NCI-H2107 treated with DMSO at 0.1 percent for 48 hours (cell line): ENCODE measurements at regions not wholly inside any gene's neighbourhood (a gene's known extent, or its start where the extent isn't known, plus 50 kb on each side); places are given as distances from the start of the nearest gene placed in this dataset.

Experiments
- DNase-seq: peaks from one replicate; lab custom pipeline; 2025; ENCODE audit not compliant: unreplicated experiment; lab: John Stamatoyannopoulos, UW

DNA sequence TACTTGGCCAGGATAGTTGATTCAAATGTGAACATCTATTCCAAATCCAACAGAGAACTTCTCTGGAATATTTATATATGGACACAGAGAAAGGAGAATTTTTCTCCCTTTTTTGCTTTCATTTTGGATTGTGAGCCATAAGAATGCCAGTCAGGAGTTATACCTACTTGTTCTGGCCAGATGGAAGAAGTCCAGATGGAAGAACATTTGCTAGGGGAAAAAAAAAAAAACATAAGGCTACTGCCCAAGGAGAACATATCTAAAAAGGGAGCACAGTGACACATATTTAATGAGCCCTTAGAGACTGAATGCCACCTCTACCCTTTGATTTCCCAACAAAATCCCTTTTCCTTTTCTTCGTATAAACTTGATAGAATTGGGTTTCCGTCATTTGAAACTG, 61.7 kb upstream of the PPP2R2B start:
- DNase-seq = no peak

GRCh38 chr5:146944019-146944418, 65.5 kb upstream of the PPP2R2B start:
- no peak for DNase-seq

- DNase-seq = no peak
Measured at GRCh38 chr5:146944764-146945616, 66.4 kb upstream of the PPP2R2B start.

DNA sequence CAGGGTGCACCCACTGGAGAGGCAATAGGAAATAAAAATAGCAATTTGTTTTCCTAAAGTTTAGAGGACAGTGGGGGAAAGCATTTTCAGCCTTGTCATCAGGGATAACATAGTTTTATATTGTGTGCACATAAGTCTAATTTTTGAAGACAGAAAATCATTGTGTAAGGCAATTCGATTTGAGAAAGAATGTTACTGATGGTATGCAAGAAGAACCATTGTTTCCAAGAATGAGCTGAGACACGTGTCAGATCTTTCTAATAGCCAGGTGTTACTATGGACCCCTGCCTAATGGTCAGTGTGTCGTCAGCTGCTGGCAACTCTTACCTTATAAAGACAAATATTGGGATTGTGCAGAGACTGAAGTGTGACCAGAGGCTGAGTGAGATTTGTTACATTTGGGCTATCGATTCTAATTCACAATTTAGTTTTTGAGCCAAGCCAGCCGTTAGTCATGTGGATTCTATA, 67.1 kb upstream of the PPP2R2B start:
- no peak for DNase-seq

DNA sequence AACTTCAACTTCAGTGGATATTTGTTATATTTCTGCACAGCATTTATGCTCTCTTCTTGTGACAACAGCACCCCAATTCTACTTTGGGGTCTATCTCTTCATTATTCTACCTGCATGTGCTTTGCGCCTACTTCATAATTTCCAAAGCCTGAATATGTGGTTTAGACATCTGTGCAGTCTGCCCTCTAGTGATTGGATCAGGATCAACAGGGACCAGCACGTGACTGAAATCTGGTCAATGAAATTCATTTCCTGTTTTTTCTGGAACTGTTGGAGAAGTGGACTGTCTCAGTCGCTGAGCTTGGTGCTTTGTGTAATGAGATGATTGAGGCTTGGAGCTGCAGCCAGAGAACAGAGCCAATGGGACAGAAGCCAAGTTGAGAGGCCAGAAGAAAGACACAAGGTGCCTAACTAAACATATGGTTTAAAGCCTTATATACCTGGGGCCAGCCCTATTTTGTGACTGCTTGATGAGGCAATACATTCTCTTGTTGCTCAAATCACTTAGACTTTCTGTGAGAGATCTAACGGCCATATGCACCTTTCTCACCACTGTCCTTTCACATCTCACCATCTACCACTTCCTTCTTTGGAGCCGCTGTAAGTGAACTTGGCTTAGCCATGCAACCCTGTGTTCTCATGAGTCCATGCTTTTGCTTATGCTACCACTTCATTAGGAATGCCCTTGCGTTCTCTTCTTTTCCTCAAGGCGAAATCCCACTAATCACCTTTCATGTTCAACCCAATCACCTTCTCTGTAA, 68.8 kb upstream of the PPP2R2B start:
- peak; percentile 14 for DNase-seq

DNA sequence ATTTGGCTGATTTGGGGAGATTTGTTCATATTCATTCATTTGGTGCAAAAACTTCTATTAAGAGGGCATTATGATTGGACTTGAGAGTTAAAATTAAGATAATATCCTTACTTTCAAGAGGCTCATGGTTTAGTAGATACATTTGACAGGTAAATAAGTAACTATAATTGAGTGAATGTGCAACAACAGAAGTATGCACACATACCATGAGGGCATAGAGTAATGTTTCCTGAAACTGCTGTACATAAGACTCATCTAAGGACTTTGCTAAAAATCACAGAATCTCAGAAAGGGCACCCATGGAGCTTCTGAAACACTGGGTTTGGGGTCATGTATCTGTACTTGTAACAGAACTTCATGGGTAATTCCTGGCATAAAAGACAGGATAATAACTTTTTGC, 70.1 kb upstream of the PPP2R2B start:
- no peak for DNase-seq

DNA sequence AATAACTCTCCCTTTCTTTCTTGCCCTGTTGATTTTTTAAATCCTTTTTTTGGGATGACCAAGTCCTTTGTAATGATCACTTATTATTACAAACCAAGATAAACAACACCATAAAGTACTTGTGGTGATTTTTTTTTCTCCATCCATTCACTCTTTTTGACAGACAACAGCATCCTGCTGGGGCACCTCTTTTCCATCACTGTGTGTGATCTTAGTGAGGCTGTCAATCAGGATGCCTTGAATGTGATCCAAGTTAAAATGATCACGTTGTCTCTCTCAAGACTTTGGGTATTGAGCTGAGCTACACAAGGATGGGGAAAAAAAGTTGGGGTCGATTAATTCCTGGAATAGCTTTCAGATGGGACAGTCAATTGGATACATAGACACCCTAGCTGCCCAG, 73.6 kb upstream of the PPP2R2B start:
- no peak for DNase-seq

GRCh38 chr5:146956217-146956616, 77.7 kb upstream of the PPP2R2B start:
- DNase-seq = no peak

- DNase-seq = no peak
Measured at GRCh38 chr5:146959360-146959759, 80.8 kb upstream of the PPP2R2B start.

DNA sequence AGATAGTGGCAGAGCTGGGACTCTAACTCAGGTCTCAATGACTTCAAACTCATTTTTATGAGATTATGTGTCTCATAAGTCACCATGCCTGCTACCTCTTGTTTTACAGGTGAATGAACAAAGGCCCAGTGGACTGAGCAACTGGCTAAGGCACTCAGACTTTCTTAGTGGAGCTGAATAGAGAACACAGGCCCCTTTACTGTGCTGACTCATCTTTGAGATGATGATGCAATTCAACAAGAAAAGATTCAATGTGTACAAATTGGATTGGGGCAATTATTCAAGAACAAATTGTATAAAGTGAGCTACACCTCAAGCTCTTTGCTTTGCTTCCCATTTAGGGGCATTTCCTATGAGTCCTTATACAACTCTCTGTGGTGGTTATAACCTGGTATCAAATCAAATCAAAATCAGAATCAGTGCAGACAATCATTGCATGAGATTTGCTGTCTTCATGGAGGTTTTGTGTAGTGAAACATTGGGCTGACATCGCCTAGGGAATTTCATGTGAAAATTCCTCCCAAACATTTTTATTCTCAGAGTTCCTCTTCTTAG, 84.3 kb upstream of the PPP2R2B start:
- no peak for DNase-seq

DNA sequence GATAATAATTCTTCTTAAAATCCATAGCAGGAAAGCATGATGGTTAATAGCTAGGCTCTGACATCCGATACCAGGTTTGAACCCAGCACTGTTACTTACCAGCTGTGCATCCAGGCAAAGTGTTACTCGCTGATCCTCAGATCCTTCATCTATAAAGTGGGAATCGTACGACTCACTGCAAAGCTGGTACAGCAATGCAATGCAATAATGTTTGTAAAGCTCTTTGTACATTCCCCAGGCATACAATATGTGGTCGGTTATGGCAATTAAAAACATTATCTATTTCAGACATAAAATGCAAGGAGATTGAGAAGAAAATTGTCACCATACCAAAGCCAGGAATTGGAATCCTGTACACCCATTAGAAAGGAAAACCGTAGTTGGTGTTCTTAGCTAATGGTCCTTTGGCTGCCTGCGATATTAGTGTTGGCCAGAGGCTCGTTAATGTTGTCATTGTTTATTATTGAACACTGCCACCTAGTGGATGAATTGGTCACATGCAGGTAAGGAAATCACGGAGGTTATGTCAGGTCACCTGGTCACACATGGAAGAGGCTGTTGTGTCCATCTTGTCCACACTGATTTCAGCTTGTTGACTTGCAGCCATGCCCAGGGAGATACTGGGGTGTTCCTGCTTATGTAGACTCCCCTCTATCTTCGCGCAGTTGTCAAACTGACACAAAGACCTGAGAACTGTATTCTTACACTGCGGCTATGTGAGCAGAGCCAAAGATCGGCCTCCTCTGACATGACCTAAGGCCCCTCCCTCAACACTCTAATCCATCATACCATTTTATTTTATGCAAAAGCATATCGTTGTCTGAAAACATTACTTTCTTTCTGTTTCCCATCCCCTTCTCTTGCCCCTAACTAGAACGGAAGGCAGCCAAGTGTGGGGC, 87.5 kb upstream of the PPP2R2B start:
- DNase-seq = peak; percentile 52

GRCh38 chr5:146967646-146968045, 89.1 kb upstream of the PPP2R2B start:
- DNase-seq = no peak

- no peak for DNase-seq
Measured at GRCh38 chr5:146971401-146971800, 92.8 kb upstream of the PPP2R2B start.

GRCh38 chr5:146986469-146986868, 107.9 kb upstream of the PPP2R2B start:
- no peak for DNase-seq

GRCh38 chr5:146993876-146994530, 115.4 kb upstream of the PPP2R2B start:
- DNase-seq = no peak

DNA sequence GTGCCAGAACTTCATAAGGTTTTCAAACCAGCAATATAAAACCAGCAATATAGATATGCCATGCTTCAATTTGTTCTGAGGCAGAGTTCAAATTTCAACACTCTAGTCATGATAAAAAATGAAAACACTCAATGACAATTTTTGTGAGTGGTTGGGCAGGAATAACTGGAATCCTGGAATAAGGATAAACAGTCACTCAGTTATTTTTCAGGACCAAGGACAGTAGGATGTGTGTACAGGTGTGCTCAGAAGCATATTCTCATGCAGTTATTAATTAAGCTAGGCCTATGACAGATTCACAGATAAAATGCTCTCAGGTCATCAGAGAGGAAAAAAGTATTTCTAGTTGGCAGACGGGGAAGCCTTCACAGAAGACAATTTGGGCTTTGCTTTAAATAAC, 117.3 kb upstream of the PPP2R2B start:
- DNase-seq = no peak

DNA sequence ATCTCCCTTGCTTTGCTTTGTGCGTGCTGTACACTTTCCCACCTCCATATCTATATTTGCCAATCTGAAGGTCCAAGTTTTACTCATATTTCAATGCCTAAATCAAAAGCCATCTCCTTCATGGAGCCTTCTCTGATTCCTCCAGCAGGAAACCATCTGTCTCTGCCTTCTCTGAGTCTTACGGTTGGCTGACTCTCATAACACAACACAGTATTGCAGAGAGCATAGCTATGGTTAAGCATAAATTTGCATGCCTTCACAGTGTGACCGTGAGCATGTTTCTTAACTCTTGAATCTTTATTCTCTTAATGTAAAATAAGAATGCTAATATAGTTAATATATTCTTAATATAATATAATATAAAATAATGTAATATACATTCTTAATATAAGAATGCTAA, 136.8 kb upstream of the PPP2R2B start:
- no peak for DNase-seq

DNA sequence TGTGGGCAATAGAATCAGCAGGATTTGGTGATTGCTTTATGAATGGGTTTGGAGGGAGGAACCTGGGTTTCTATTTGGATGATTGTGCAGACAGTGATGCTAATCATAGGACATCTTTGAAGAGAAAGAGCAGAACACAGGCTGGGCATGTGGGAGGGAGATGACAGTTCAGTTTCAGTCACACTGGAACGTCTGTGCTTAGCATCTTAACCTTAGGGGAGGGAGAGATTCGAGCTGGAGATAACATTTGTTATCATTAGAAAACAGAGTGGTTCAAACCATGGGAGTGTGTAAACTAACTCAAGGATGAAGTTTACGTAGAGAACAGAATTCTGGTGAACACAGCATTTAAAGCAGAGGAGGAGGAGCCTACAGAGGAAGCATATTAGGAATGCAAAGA, 138.6 kb upstream of the PPP2R2B start:
- DNase-seq = no peak

GRCh38 chr5:147017621-147018020, 139.1 kb upstream of the PPP2R2B start:
- DNase-seq = no peak

GRCh38 chr5:147018812-147019211, 140.3 kb upstream of the PPP2R2B start:
- DNase-seq = no peak
